Stimulated activated CD4-positive, alpha-beta T cell treated with anti-CD3 and anti-CD28 coated beads, Interleukin-4, amount 100 ng/mL, for 24 hours (primary cell): ENCODE measurements at regions not wholly inside any gene's neighbourhood (a gene's known extent, or its start where the extent isn't known, plus 50 kb on each side); places are given as distances from the start of the nearest gene placed in this dataset.
"Not testable (repeated sequence)": the region's sequence is repeated elsewhere in the genome, so short reads cannot be mapped to it uniquely, and the experiment has no call there.

Experiments used
- DNase-seq: peaks from one replicate; pipeline ENCODE4 v3.0.0-alpha.2; 2020

DNA sequence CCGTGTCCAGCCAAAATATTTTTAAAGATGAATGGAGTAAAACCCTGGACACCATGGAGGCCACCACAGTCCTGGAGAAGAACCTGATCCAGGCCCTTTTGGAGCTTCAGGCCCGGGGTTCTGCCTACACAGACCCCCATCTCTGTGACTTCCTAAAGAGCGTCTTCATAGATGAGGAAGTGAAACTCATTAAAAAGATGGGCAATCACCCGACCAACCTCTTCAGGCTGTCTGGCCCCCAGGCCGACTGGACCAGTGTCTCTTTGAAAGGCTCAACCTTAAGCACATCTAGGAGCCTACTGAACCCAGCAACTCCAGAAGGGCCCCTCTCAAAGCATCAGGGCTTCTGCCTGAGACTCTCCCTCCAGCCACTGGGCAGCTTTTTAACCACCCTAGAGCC is 107.9 kb upstream of the FAM174B start:
- DNase-seq: no peak

DNA sequence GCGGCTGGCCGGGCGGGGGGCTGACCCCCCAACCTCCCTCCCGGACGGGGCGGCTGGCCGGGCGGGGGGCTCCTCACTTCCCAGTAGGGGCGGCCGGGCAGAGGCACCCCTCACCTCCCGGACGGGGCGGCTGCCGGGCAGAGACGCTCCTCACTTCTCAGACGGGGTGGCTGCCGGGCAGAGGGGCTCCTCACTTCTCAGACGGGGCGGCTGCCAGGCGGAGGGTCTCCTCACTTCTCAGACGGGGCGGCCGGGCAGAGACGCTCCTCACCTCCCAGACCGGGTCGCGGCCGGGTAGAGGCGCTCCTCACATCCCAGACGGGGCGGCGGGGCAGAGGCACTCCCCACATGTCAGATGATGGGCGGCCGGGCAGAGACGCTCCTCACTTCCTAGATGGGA is 112.6 kb upstream of the FAM174B start:
- not testable (repeated sequence) for DNase-seq

- no peak for DNase-seq
Observed at GRCh38 chr15:92770641-92771040, 115.1 kb upstream of the FAM174B start.

DNA sequence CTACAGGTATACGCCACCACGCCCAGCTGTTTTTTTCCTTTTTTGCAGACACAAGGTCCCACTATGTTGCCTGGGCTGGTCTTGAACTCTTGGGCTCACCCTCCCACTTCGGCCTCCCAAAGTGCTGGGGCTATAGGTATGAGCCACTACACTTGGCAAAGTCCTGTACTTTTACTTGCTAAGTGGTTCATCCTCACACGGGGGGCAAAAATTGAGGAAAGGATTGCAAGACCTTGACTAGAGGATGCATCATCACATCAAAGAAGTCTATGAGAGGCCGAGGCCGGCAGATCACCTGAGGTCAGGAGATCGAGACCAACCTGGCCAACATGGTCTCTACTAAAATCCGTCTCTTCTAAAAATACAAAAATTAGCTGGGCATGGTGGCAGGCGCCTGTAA is 116.5 kb upstream of the FAM174B start:
- no peak for DNase-seq

GRCh38 chr15:92772626-92773244 is 117.2 kb upstream of the FAM174B start:
- DNase-seq: no peak

DNA sequence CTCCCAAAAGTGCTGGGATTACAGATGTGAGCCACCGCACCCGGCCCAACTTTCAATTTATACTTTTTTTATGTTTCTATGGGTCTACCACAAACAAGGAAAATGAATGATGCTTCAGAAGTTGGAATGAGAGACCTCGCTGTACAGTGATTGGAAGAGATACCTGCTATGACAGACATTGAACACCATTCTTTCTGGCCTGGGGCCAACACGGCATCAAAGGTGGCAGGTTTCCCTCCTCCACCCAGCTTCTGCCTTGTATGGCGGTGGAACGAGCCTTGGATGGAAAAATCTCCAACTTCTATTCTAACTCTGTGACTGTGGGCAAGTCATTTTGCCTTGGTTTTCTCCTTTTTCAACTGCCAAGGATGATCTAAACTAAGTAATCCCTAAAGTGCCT is 117.8 kb upstream of the FAM174B start:
- DNase-seq: no peak

DNA sequence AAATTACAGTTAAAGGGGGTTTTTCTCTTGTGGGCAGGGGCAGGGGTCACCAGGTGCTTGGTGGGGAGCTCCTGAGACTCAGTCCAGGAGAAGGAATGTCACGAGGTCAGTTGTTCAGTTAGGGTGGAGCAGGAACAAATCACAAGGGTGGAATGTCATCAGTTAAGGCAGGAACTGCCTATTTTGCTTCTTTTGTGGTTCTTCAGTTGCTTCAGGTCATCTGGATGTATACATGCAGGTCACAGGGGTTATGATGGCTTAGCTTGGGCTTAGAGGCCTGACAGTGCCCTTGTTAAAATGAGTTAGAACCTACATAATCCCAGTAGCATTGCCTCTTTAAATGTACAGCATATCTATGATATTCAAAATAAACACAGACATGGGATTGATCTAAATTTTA is 120.2 kb upstream of the CHD2 start:
- DNase-seq: no peak

DNA sequence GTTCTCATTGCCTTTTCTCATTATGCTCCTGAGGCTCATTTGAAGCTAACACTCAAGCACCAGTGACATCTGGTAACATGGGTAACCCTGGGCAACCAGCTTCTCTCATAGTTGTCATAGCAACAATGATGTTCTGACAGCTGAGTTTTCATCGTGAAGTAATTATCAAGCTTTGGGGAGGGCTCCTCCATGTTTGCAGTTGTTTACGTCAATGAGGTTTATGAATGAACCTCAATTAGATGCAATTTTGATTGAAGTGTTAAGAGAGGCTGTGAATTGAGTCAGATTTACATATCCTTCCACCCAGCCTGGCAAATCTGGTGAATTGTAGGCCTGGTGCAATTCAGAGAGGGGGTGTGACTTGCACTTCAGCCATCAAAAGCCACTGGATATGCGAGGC is 119.3 kb upstream of the CHD2 start:
- no peak for DNase-seq

DNA sequence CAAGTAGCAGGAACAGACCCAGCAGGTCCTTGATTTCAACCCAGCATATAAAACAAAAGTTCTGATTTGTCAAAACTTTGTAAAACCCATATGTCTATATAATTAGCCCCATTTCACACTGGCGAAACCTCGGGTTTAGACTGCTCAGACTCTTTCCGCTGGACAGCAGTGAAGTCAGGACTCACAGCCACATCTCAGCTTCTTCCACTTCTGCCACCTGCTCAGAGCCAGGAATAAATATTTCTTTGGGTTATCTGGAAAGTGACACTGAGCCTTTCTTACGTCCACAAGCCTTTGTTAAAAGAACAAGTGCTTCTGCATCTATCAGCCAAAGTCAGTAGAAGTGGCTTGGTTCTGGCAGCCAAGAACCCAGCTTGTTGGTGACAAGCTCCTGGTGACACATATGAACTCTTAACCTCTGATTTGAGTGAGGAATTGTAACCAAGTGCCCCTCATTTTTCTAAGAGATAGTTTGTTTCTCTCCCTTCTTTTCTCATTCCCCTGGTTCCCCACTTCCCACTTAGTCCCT is 118.1 kb upstream of the CHD2 start:
- DNase-seq: no peak

- DNase-seq: no peak
Observed at GRCh38 chr15:92787116-92787515, 113.0 kb upstream of the CHD2 start.

GRCh38 chr15:92788196-92788595 is 111.9 kb upstream of the CHD2 start:
- no peak for DNase-seq

GRCh38 chr15:92788793-92789192 is 111.3 kb upstream of the CHD2 start:
- not testable (repeated sequence) for DNase-seq

GRCh38 chr15:92796161-92796611 is 103.9 kb upstream of the CHD2 start:
- no peak for DNase-seq

DNA sequence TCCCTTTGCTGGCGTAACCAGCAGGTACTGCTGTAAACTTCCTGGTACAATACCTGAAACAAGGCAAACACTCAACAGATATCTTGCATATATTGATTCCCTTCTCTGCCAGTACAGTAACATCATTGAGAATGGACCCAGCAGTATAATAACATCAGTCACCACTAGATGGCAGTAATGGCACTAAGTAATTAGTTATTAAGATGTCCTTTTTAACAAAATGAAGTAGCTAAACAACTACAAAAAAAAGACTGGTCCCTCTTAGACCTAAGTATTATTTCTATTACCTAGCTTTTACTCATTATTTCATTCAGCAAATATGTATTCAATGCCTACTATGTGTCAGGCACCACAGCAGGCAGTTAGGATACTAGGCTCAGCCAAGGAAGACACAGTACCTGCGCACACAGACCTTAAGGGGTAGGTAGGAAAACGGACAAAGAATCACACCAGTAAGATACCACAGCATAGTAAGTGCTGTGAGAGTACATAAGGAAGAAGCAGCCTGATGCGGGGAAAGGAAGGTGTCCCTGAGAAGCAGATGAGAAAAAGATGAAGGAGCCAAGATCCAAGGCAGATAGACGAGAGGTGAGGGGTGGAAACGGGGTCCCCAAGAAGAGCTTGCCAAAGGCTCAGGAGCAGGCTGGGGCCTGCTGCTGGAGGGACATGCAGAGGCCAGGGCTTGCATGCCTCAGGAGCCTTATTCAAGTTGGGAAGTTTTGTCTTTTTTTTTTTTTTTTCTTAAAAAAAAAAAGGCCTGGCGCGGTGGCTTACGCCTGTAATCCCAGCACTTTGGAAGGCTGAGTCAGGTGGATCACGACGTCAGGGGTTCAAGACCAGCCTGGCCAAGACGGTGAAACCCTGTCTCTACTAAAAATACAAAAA is 102.7 kb upstream of the CHD2 start:
- DNase-seq: peak; percentile 59

GRCh38 chr15:92800013-92800412 is 100.1 kb upstream of the CHD2 start:
- DNase-seq: no peak

DNA sequence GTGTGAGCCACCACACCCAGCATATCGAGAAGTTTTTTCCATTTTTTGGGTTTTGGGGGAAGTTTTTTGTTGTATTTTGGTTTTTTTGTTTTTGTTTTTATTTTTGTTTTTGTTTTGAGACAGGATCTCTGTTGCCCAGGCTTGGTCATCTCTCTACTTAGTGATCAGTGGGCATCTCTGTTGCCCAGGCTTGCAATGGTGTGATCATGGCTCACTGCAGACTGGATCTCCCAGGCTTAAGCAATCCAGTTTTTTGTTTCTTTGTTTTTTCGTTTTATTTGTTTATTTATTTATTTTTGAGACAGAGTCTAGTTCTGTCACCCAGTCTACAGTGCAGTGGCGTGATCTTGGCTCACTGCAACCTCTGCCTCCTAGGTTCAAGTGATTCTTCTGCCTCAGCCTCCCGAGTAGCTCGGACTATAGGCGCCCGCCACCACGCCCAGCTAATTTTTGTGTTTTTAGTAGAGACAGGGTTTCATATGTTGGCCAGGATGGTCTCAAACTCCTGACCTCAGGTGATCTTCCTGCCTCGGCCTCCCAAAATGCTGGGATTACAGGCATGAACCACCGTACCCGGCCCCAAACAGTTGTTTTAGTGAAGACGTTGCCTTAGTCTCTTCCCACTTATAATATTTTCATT is 99.6 kb upstream of the CHD2 start:
- DNase-seq: not testable (repeated sequence)

GRCh38 chr15:92801056-92801773 is 98.9 kb upstream of the CHD2 start:
- DNase-seq: not testable (repeated sequence)

DNA sequence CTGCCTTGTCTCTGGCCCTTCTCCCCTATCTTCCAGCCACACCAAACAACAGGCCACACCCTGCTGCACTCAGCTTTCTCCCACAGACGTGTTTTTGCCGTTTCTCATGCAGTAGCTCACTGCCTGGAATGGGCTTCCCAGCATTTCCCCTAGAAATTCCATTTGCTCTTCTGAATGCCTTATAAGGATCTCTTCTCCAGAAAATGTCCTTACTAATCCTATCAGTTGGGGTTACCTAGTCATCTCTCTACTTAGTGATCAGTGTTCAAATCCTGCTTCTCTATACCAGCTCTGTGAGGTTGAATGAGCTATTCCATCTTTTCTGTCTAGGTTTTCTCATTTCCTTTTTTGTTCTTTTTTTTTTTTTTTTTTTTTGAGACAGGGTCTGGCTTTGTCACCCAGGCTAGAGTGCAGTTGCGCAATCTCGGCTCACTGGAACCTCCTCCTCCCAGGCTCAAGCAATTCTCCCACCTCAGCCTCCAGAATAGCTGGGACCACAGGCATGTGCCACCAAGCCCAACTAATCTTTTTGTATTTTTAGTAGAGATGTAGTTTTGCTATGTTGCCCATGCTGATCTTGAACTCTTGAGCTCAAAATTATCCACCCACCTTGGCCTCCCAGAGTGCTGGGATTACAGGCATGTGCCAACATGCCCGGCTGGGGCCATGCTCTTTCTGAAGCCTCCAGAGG is 98.2 kb upstream of the CHD2 start:
- DNase-seq: no peak

DNA sequence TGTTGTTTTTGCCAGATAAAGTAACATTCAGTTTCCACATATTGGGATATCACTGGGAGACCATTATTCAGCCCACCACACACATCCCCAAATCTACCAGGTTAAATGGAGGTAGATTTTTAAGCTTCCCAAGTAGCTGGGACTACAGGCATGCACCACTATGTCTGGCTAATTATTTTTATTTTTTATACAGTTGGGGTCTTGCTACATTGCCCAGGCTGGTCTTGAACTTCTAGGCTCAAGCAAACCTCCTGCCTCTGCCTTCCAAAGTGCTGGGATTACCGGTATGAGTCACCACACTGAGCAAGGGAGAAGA is 96.6 kb upstream of the CHD2 start:
- no peak for DNase-seq

GRCh38 chr15:92803852-92804609 is 96.1 kb upstream of the CHD2 start:
- DNase-seq: peak; percentile 89

DNA sequence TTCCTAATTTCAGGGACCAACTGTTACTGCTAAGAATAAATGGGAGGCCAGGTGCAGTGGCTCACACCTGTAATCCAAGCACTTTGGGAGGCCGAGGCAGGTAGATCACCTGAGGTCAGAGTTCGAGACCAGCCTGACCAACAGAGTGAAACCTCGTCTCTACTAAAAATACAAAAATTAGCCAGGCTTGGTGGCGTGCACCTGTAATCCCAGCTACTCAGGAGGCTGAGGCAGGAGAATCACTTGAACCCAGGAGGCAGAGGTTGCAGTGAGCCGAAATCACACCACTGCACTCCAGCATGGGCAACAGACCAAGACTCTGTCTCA is 95.6 kb upstream of the CHD2 start:
- DNase-seq: not testable (repeated sequence)
